ENCODE measurements at regions not wholly inside any gene's neighbourhood (a gene's known extent, or its start where the extent isn't known, plus 50 kb on each side); places are given as distances from the start of the nearest gene placed in this dataset.

- Histone ChIP-seq H3K23ac (ENCODE audit: insufficient read length) (no peak overlapping the region), H3K9me3 (ENCODE audit: insufficient read depth in 2 of 2, low read depth in 1 of 2, low read length in 1 of 2) (peaks cover 3 to 5% of the 10 kb centered on the region in 2 experiments; a peak in 2 of 4 replicates), H3K36me3 (ENCODE audit: control insufficient read depth in 2 of 4, insufficient read depth in 4 of 4, low read length in 3 of 4) (no peaks in the 10 kb centered on the region), H3K14ac (ENCODE audit: insufficient read length) (no peak overlapping the region), H3K4me3 (ENCODE audit: extremely low read depth in 1 of 4, insufficient read depth in 2 of 4, low read depth in 3 of 4, low read length in 4 of 4) (no peak overlapping the region), H3K27ac (ENCODE audit: low read depth, low read length) (no peak overlapping the region), H3K4me1 (replicated peaks in 1 of 4; ENCODE audit: control insufficient read depth in 3 of 4, insufficient read depth in 4 of 4, low read length in 3 of 4) (no peaks in the 10 kb centered on the region), H3K23me2 (ENCODE audit: low read depth, low read length) (no peaks in the 10 kb centered on the region), H2AK5ac (ENCODE audit: low read depth, low read length) (no peak overlapping the region), H3K9ac (replicated peaks in 1 of 4; ENCODE audit: extremely low read depth in 1 of 4, low read depth in 3 of 4, low read length in 3 of 4) (no peak overlapping the region), H3K4ac (replicated peaks; ENCODE audit: insufficient read length, low read depth, low read length) (no peak overlapping the region), H3K4me2 (ENCODE audit: insufficient read depth in 1 of 2, low read depth in 2 of 2, low read length in 2 of 2) (no peak overlapping the region), H3K56ac (replicated peaks; ENCODE audit: insufficient read length, low read depth, low read length) (no peak overlapping the region), H2AFZ (ENCODE audit: low read length) (no peak overlapping the region), H2BK12ac (ENCODE audit: low read depth, low read length) (no peak overlapping the region), H3K27me3 (replicated peaks in 1 of 4; ENCODE audit: control insufficient read depth in 3 of 4, extremely low read depth in 1 of 4, insufficient read depth in 3 of 4, low read length in 3 of 4) (no peaks in the 10 kb centered on the region), H4K91ac (replicated peaks; ENCODE audit: insufficient read length, low read length) (no peak overlapping the region), H2BK15ac (ENCODE audit: low read length) (no peak overlapping the region), H3K79me2 (ENCODE audit: control insufficient read depth in 1 of 2, insufficient read depth in 2 of 2, low read length in 2 of 2) (no peaks in the 10 kb centered on the region), H2BK120ac (replicated peaks; ENCODE audit: low read depth, low read length) (no peak overlapping the region), H4K5ac (ENCODE audit: insufficient read length, low read depth, low read length) (no peak overlapping the region), H4K20me1 (replicated peaks in 1 of 2; ENCODE audit: control insufficient read depth in 1 of 2, insufficient read depth in 2 of 2, low read length in 2 of 2) (no peaks in the 10 kb centered on the region), H4K8ac (ENCODE audit: extremely low read depth, insufficient read depth, low read length) (no peak overlapping the region), H3K18ac (ENCODE audit: extremely low read depth, low read length) (no peak overlapping the region), H2BK20ac (ENCODE audit: low read length) (no peak overlapping the region), H3K79me1 (ENCODE audit: low read depth, low read length) (no peaks in the 10 kb centered on the region), H2BK5ac (ENCODE audit: low read depth, low read length) (no peak overlapping the region)
- ChIA-PET POLR2A (ENCODE audit: partially characterized antibody) (no interaction called here), CTCF (ENCODE audit: partially characterized antibody) (interaction anchor here (0.6 to 3.4 kb wide), 6 partner anchors 12 to 1340 kb away, joined by 3 to 22 read pairs (median 4); partner anchors contain the start of gene ZNF438)
- DNase-seq (ENCODE audit: low read depth in 1 of 2, low spot score in 2 of 2) (no peak), FAIRE-seq (no peak)
- WGBS, 2 experiments (ENCODE audit: extremely low coverage in 1 of 2, insufficient coverage in 1 of 2, insufficient read length in 1 of 2, insufficient replicate concordance in 2 of 2, low coverage in 1 of 2, low lambda C conversion rate in 2 of 2, missing lambda C conversion rate in 1 of 2), result 88% methylated on average over 11 of the region's 11 CpGs; no CpG with 5 or more reads in 1 of the 2 experiments
- TF ChIP-seq TEAD4 (IDR thresholded peaks at IDR 0.05; ENCODE audit: low read depth, low read length), result no peak
- no peak for TF ChIP-seq POU5F1 (IDR thresholded peaks at IDR 0.05; ENCODE audit: low read depth, low read length)
- no peak for TF ChIP-seq RXRA (IDR thresholded peaks at IDR 0.05; ENCODE audit: insufficient read depth, low read depth, low read length)
- TF ChIP-seq POLR2AphosphoS5 (IDR thresholded peaks at IDR 0.05; ENCODE audit: low read depth, low read length), result no peak
- no peak for TF ChIP-seq JUN (IDR thresholded peaks at IDR 0.05; ENCODE audit: low read depth, low read length)
- no peak for TF ChIP-seq KDM5A (IDR thresholded peaks at IDR 0.05; ENCODE audit: low read length)
- no peak for TF ChIP-seq GTF2F1 (IDR thresholded peaks at IDR 0.05; ENCODE audit: borderline replicate concordance, low read depth, low read length)
- TF ChIP-seq HDAC6 (IDR thresholded peaks at IDR 0.05; ENCODE audit: low read depth, low read length), result no peak
- no peak for TF ChIP-seq ASH2L (IDR thresholded peaks at IDR 0.05; ENCODE audit: low read length)
- TF ChIP-seq JUND (IDR thresholded peaks at IDR 0.05; ENCODE audit: low read length), result no peak
- no peak for TF ChIP-seq KDM4A (IDR thresholded peaks at IDR 0.05; ENCODE audit: low read depth, low read length, severe bottlenecking)
- no peak for TF ChIP-seq SIRT6 (IDR thresholded peaks at IDR 0.05; ENCODE audit: low read length)
- TF ChIP-seq GABPA (IDR thresholded peaks at IDR 0.05; ENCODE audit: borderline replicate concordance, insufficient read depth, low read length), result no peak
- no peak for TF ChIP-seq KDM1A (IDR thresholded peaks at IDR 0.05; ENCODE audit: borderline replicate concordance, low read length)
- no peak for TF ChIP-seq RNF2 (IDR thresholded peaks at IDR 0.05; ENCODE audit: borderline replicate concordance, low read depth, low read length, missing control alignments, poor library complexity, severe bottlenecking)
- no peak for TF ChIP-seq TAF1 (IDR thresholded peaks at IDR 0.05; ENCODE audit: low read depth, low read length)
These were observed 134.4 kb upstream of the LYZL2 start for GRCh38 chr10:30763918-30764317.

Data from H1 (cell line).